ENCODE measurements at regions not wholly inside any gene's neighbourhood (a gene's known extent, or its start where the extent isn't known, plus 50 kb on each side); places are given as distances from the start of the nearest gene placed in this dataset.

GRCh38 chrX:132294192-132294591, 74.9 kb upstream of the RAP2C start:
- TF ChIP-seq POLR2A (IDR thresholded peaks at IDR 0.05), result no peak
- TF ChIP-seq CTCF (IDR thresholded peaks at IDR 0.05), result no peak
- no peak for TF ChIP-seq POLR2AphosphoS5 (IDR thresholded peaks at IDR 0.05)
